ENCODE measurements at regions not wholly inside any gene's neighbourhood (a gene's known extent, or its start where the extent isn't known, plus 50 kb on each side); places are given as distances from the start of the nearest gene placed in this dataset.
A peak's percentile ranks its signal among the peaks of the same experiment; 100 is the strongest.

DNA sequence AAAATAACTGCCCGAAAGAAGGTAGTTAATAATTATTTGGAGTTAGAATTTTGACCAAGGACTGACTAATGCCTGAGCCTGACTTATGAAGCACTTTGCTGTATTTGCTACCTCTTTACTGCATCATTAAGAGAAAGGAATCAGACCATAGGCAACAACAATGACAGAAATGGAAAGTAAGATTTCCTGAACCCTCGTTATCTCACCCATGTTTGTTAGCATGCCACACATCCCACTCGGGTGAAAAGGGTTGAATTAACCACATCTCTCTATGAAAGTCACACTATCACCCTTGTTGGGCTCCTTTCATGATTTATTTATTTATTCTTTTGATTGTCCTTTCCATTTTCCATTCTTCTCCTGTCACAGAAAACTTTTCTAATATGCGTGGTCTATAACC is 59.6 kb downstream of the OLIG3 start:
- no peak for DNase-seq

DNA sequence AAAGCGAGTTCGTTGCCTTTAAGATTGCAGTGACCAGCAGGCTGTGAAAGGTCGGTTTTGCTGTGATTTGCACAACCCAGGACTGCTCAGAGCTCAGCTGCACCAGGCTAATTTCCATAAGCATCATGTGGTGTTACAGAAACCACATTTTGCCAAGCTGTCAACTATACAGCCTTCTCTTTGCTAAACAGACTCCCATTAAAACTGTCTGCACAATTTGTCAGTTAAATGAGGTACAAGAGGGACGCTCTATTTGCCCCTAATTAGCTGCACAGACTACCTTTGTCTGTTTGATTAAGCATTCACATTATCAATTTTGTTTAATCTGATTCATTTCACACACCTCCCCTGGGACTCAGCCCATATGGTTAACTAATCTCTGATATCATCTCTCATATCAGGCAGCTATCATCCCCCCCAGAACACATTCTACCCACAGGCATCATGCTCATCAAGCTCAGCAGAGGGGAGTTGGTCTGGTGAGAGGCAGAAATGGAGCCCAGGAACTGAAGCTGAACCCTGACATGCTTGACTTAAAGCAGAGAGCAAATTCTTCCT is 62.1 kb downstream of the OLIG3 start:
- peak; percentile 30 for DNase-seq

DNA sequence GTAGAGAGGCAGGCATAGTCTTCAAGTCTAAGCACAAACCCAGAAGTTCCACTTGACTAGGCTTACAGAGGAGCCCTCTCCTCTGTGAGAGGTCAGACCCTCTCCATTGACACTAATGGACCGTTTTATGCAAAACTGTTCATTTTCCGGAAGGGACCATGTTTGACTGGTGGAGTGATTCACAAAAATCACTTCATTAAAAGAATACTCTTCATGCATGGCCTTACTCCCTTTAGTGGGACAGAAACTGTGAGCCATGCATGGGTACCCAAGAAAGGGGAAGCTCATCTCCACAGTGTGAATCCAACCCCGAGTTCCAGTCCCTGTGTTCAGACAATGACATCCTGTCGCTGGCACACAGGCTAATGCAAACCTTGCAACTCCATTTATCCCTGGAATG is 63.2 kb downstream of the OLIG3 start:
- no peak for DNase-seq

DNA sequence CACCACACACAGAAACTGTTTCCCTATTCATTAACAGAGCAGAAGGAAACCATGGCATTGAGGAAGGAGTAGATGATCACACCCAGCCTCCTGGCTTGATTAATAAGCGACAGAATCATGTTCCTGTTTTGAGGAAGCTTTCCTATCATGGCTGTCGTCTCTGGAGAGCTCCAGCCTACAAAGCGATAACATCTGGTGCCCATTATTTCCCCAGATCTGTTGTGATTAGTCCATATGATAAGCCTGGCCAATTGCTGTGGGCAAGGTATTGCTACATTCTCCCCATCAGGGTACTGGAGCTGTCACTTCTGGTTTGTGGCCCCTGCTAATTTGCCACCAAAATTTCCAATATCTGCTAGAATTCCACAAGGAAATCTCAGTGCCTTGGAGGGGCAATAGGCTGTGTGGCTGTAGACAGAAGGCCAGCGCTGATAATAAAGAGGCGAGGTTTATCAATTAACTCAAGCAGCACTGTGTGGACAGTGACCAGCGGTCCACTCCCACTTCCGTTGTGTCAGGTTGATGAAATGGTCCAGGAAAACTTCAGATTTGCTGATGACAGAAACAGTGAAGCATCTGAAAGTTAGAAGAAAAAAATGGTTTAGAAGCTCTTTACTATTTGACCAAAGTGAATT is 66.4 kb downstream of the OLIG3 start:
- DNase-seq = no peak

DNA sequence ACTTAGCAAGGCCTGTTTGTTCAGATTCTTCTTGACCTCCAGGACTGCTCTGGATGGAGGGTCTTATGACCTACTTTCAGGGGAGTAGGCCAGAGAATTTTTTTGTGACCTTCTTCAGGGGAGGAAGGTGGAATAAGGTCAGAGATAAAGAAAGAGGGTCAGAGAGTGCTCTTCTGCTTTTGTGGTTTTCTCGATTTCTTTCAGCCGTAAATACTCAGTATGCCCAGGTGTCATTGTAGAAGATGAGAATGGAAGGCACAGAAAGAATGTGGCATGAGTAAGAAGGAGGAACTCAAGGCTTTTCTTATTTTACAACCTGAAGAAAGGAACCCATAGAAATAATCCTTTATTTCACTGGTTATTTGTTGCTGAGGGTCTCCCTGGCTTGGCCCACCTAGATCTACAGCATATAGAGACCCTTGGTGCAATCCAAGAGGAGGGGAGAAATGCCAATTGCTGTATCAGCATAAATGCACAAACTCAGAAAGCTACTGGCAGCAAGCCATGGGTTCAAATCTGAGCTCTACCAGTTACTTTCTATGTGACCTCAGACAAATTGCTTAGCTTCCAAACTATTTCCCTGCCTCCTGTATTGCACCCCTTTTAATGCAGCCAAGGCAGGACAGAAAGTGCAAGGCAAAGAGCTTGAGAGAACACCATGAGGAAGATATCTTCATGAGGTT is 68.0 kb downstream of the OLIG3 start:
- DNase-seq = no peak

DNA sequence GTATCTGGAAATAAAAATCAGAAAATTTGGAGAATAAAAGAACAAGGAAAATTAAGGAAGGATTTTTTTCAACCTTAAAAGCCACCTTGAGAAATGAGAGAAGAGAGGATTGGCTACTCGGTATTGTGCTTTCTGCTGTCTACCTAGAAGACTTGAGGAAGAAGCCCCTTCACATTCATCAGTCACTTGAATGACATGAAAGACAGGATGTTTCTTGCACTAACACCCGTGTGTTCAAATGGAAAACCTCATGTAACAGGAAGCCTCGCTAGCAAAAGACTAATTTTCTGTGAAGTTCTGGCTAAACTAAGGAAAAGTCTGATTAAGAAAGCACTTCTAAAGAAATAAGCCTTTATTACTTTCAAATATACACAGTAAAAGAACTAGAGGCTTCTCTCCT is 69.9 kb downstream of the OLIG3 start:
- no peak for DNase-seq

DNA sequence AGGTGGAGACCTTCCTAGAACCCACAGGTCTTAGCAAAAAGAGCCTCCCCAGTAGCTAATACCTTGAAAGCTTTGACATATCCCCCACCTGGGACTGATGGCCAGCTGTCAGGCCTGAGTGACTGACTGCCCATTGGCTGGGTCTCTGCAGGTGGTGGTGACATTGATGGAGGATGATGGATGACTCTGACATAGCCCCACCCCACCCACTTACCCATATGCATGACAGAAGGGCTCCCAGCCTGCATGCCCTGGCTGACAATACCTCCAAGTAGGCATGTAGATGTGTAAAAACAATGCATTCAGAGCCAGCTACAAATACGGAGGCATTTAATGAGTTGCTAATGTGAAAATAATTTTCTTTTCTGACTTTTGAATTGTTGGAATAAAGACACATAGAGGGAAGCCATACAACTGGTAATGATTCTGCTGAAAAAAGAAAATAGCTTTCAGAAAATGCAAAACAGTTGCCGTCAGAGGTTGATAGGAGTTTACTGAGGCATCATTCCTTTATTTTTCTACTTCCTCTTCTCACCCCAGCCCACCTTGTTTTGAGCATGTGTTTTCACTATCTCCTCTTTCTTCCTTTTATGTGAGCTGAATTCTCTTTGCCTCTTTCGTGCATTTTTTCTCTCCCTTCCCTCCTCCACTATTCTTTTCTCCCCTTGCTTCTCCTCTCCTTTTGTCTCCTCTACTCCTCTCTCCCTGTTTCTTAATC is 70.6 kb downstream of the OLIG3 start:
- DNase-seq = peak; percentile 11

DNA sequence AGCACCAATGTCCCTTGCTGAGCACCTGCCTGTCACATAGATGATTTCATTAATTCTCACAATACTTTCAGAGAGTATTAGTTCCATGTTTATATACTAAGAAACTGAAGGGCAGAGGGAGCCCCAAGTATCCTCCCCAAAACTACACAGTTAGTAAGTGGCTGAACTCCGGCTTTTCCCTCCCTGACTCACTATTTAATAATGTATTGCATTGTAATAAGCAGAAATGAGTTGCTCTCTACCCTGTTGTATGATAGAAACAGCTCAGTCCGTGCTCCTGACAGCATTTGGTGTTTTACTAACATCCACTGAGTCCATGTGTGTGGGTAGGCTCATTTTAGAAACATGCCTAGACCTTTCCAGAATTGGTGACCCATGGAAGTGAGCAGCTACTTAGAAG is 76.8 kb downstream of the OLIG3 start:
- DNase-seq = no peak

DNA sequence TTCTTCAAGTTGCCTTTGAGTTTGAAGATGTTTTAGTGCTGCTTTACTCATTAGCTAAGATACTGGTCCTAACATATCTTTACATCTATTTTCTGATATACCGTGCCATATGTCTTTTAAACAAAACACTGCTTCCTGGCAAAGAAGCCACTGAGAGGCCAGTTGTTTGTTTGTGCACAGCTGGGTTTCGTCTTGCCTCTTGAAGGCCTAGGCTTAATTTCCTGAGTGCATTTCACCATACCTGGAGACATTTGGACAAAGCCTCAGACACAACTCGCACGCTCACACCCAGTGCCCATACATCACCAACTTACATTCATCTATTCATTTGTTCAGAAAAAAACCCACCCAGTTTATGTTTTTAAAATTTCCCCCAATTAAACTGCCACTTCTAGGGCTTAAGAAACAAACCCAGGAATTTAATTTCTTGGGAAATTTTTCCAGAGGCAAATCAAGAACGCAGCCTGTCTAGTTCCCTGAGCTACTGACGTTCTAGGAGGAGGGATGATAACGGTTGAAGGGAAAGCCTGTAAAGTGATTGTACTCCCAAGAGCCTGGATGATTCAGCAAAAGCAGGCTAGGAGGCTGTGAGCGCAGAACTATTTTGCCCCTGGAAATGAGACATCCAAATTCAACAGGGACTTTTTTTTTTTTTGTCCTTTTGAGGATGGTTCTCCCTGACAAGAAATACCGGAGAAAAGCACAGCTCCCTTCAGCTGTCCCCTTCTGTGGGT is 77.7 kb downstream of the OLIG3 start:
- peak; percentile 46 for DNase-seq

DNA sequence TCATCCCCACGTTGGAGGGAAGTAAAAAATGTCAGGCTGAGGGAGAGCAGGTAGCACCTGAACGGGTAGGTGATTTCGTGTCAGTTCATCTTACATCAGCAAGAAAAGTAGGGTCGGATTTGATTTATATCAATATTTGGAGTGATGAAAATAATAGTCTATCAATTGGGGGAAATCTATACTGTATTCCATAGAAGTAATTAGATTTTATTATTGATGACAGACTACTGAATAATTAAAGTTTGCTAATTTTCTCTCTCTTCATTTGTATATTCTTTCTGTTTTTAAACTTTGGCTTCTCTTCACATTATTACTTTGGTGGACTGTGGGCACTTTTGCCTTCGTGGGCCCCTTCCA is 78.4 kb downstream of the OLIG3 start:
- DNase-seq = no peak

DNA sequence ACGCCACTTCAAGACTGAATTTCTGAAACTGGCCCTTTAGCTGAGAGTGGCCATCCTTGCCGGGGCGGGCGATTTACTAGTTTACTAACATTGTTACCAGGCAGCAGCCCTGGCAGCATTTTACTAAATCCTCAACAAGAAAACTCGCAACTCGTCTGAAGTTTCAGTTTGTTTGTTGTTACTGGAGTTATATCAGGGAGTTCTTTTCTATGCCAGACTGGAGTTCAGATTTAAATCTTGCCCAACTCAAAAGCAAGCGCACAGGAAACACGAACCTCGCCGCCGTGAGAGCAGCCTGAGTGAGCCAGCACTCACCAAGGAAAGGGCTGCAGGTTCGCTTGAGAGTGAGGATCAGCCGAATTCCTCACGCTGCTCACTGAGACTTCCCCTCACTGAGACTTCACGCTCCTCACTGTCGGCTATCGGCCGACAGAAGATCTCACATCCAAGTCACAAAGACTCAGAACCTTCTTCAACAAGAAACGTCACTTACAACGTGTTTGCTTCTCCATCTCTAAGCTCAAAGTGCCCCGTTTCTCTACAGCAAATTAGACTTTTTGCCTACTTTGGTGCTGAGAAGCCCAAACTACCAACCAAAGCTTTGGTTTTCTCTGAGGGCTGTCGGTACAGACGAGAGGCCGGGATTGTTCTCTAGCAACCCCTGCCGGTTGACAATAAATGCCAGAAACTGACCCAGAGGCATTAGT is 78.9 kb downstream of the OLIG3 start:
- DNase-seq = peak; percentile 82

DNA sequence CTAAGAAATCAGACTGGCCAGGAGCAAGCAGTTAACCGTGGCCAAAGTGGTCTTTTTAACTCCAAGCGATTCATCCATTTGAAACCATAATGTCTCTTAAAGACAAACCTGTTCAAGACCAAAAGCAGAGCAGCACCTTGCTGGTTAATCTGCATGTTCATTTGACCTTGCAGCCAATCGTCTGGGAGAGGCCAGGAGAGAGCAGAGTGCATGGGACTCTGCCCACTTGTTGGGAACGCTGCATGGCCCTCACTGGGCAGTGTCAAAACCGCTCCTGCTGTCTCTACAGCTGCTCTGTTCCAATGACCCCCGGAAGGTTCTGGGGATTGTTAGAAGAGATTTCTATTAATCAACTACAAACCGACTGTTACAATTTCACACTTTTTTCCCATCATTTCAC is 79.6 kb downstream of the OLIG3 start:
- peak; percentile 13 for DNase-seq

DNA sequence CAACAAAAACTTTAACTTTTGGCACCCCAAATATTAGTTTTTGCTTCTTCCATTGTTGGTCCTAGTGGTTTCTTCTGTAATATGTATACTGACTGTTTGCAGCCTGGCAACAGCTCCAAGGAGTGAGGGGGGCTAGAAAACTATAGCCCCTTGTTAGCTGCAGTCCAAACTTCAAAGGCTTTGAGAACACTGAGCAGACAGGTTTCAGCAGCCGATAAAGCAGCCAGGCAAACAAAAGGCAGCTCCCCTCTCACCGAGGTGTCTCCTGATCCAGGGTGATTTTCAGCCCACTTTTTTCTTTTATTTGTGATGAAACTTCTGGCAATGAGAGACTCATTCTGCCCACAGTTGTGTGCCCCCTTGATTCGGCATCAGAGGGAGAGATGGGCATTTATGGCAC is 80.7 kb downstream of the OLIG3 start:
- no peak for DNase-seq

DNA sequence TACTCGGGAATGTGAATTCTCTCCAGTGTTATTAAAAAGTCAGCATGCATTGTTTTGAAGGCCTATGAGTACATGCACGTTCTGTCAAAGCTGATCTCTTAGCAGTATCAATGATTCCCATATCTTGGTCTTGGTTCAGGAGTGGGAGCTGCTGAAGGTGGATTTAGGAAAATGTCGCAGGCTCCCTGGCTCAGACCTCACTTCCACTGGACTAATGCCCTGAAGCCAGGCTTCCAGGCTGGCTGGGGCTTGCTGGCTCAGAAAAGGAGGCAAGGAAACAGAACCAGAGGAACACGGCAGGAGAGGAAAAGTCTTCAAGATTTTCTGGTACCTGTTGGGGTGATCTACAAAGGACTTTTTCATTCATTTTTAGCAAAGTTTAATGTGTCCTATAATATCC is 81.6 kb downstream of the OLIG3 start:
- DNase-seq = no peak

DNA sequence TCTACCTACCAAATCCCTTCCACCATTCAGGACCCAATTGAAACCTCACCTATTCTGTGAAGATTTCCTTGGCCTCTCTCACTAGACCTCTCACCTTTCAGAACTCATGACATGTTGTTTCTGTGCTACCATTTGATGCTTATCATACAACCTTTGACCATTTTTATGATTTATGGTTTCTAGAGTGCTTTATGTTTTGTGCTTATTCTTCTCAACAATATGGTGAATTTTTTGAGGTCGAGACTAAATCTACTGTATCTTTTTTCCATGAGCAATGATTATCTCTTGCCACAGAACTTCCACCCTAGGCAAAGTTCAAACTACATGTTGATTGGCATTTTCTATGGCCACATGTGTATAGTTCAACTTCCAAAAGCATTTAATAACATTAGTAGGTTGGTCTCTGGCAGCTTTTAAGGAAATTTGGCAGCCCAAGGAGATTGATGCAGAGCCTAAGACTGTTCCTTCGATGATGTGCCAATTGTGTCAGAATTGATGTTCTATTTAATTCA is 84.9 kb downstream of the OLIG3 start:
- DNase-seq = no peak

DNA sequence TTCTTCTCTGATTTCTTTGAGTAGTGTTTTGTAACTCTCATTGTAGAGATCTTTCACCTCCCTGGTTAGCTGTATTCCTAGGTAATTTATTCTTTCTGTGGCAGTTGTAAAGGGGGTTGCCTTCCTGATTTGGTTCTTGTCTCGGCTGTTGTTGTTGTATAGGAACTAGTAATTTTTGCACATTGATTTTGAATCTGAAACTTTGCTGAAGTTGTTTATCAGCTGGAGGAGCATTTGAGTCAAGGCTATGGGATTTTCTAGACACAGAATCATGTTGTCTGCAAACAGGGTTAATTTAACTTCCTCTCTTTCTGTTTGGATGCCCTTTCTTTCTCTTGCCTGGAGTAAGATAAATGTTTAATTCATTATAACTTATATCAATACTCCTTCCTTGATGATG is 86.4 kb downstream of the OLIG3 start:
- no peak for DNase-seq

DNA sequence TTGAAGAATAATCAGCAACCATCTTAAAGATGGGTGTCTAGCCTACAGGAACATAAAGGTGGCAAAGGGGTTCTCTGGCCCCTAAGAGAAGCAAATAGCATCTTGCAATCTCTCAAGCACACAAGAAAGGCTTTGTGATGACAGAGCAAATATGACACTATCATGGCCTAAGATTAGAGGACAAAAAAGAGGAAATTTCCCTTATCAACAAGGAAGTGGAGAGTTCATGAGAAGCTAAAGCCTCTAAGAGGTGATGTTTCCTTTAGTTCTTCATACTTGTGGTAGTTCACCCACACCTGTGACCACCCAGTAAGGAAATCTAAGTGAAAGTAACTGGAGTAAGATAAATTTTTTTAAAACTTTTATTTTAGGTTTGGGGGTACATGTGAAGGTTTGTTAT is 88.4 kb downstream of the OLIG3 start:
- DNase-seq = no peak

DNA sequence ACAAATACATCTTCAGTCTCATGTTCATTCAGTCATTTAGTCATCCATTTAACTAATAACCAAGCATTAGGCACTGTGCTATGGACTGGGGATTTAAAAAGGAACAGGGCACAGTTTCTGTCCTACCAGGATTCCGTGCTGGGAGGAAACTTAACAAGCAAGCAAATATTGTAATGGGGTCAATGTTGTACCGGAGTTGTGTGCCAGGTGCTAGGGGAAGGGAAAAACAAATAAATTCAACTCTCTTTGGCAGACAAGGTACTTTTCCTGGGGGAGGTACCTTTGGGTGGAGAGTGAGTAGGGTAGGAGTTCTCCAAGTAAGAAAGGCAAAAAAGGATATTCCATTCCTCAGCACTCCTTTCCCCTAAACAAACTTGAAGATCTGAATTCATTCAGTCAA is 90.3 kb downstream of the OLIG3 start:
- DNase-seq = no peak

DNA sequence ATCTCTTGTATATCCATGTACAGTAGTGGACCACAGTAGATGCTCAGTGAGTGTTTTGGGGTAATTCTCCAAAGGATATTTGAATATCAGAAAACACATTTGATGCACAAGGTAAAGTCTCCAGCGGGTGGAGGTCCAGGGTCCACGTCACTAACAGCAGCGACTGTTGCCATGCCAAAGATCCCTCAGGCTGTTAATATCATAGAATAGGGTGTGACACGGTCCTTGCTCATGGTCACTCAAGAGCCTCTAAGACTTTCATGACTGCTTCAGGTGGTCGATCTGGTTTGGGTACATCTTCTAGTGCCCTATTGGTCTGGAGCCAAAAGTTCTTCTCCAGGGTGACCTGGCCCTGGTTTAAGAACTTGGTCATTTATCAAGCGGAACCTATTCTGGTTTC is 90.8 kb downstream of the OLIG3 start:
- no peak for DNase-seq

DNA sequence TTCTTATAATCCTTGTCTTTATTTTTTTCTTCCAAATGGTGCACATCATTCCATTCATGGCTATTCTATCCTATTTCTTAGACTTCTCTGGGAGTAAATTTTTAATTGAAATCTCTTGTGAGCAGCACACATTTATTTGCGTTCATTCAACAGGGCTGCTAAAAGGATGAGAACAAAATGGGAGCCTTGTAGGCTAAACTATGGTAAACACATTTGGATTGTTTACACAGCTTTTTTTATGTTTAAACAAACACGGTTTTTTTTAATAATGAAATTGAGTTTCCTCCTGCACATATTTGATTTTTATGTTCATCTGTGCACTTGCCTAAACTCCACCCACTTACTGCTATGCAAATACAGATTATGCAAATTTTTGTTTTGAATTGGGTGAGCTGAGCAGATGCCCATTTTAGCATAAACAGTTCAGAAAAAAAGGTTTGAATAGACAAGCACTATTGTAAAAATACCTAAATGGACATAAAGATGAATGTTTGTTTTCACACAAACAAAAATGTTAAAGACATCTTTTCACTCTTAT is 92.0 kb downstream of the OLIG3 start:
- DNase-seq = no peak

DNA sequence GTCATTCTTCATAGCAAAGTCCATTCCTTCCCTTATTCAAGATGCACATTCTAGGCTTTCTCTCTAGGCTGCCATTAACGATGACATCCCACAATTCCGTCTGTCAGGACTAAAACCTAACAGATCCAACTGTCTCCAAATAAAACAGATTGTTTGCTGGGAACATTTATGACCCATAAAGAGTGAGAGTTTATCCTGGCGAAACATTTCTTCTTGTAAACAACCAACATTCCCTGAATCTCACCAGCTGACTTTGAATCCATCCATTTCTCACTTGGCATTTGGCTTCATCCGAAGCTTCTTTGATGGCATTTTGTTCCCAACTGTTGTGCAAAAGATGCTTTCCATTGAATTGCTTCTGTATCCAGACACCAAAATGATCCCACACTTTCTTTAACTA is 93.1 kb downstream of the OLIG3 start:
- DNase-seq = peak; percentile 14

DNA sequence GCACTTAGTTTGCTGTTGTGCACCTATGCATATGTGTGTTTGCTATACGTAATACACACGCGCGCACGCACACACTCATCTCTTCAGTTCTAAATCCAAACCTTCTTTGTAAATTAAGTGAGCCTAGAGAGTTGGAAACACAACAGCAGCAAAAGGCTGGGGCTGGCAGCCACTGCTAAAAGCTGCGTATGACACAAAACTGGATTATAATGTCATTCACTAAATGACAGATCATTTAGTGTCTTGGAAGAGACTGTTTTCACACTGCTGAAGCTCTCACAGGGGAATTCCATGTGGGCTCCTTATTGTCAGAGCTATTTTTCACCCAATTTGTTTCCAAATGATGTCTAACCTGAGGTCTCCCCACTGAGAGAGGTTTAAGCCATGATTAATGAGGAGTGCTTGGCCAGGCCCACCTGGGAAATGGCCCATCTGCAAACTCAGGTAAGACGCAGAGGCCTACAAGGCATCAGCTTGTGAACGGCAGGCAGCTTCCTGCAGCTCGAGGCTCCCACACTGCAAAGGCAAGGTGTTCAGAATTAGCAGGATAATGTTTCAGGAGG is 94.2 kb downstream of the OLIG3 start:
- peak; percentile 22 for DNase-seq
